Pancreas (tissue), 10 donors: ENCODE measurements at regions not wholly inside any gene's neighbourhood (a gene's known extent, or its start where the extent isn't known, plus 50 kb on each side); places are given as distances from the start of the nearest gene placed in this dataset.
"Not testable (repeated sequence)": the region's sequence is repeated elsewhere in the genome, so short reads cannot be mapped to it uniquely, and the experiment has no call there.

Experiments
- ATAC-seq, 4 donors: fragments of 200-7000 bp; cut with Tn5 transposase; one replicate each; pipeline versions ENCODE4 v1.8.0 to v1.9.1; 2020; ENCODE audit warnings: mild to moderate bottlenecking in 4 of 4, moderate library complexity in 4 of 4
- DNase-seq, 6 donors: peaks; one replicate each; pipeline ENCODE4 v3.0.0-alpha.2; 2020
- FAIRE-seq: peaks from 2 replicates; lab custom pipeline; 2012; peaks lifted over from hg19 to GRCh38; lab: Jason Lieb, UNC
- H3K27ac ChIP-seq, 4 donors: fragments of 200-600 bp; sonication (generic); 1 replicate in 3 of 4; 2 replicates in 1 of 4; pipeline versions ENCODE4 v1.5.0 to v1.8.0; 2020
- H3K27me3 ChIP-seq, 4 donors: fragments of 200-600 bp; one replicate each; pipeline ENCODE4 v1.8.0; 2021
- H3K36me3 ChIP-seq, 3 donors: fragments of 200-600 bp; sonication (generic) in 1 of 3; one replicate each; pipeline versions ENCODE4 v1.5.0 to v1.8.0; 2020 to 2021
- H3K4me1 ChIP-seq, 3 donors: fragments of 200-600 bp; one replicate each; pipeline ENCODE4 v1.8.0; 2021
- H3K4me3 ChIP-seq, 4 donors: fragments of 200-600 bp; sonication (generic) in 2 of 4; one replicate each; pipeline versions ENCODE4 v1.5.0 to v1.8.0; 2020 to 2021
- H3K9me3 ChIP-seq, 4 donors: fragments of 200-600 bp; one replicate each; pipeline ENCODE4 v1.8.0; 2021
- WGBS, 2 donors: extraction: QIAGEN DNeasy Blood & Tissue Kit; methylation state at CpG; one replicate each; pipeline ENCODE4 v1.1.7; 2013; 5-methylcytosine and 5-hydroxymethylcytosine counted together
- intact Hi-C, 3 donors: fragments of 100-400 bp; cut with DNase I; formaldehyde crosslinking; loops; one replicate each; pipeline versions ENCODE4 v1.11.1 to v1.14.2; 2022
- TF ChIP-seq, protein P1 (sequence below), 4 donors: fragments of 200-600 bp; sonication (generic) in 3 of 4; IDR thresholded peaks; one replicate each; pipeline versions ENCODE4 v1.5.0 to v1.8.0; 2021; ENCODE audit warnings: antibody characterized with exemption in 4 of 4
- donor health status: healthy with polysubstance abuse.
- donor health status: DM: no; HTN: no; CAD: no; lungs with moderate emphysema.
- donor health status: DM: no; HTN: no; CAD: no.
- donor health status: control.
- donor health status: control.
- donor health status: Bipolar disorder and iron deficiency.
- donor health status: DM: yes; HTN: yes; CAD: no.
- donor health status: DM: no; HTN: no; CAD: no.
- donor health status: DM: no; HTN: no; CAD: no.
- donor health status: DM: yes; HTN: yes; CAD: no.

DNA sequence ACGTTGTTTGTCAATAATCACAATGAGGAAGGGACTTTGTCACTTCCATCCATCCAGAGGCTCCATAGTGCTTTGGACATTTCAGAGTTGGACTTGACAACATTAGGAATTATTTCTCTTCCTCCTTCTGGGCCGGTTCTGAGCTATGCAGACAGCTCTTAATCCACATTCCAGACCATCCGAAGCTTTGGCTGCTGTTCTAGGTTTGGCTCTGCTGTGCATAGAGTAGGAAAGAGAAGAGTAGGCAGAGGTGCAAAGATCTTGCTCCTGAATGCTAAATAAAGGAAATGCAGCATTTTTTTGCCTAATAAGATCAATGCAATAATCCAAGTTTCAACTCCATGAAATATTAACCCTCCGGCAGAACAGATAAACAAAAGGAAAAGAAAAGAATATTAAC, 216.3 kb upstream of the PRNP start:
- WGBS, 2 donors: 30 to 32% methylated on average over 4 of the region's 4 CpGs
- H3K27me3 ChIP-seq: no peaks in the 10 kb centered on the region
- ATAC-seq (peak in 1 of 4 donors; percentile 30), FAIRE-seq (no peak), DNase-seq (no peak)
- H3K4me3 ChIP-seq: no peak overlapping the region
- H3K36me3 ChIP-seq: no peaks in the 10 kb centered on the region
- intact Hi-C loops: no loop called here
- H3K27ac ChIP-seq: no peak overlapping the region
- TF ChIP-seq, protein P1, sequence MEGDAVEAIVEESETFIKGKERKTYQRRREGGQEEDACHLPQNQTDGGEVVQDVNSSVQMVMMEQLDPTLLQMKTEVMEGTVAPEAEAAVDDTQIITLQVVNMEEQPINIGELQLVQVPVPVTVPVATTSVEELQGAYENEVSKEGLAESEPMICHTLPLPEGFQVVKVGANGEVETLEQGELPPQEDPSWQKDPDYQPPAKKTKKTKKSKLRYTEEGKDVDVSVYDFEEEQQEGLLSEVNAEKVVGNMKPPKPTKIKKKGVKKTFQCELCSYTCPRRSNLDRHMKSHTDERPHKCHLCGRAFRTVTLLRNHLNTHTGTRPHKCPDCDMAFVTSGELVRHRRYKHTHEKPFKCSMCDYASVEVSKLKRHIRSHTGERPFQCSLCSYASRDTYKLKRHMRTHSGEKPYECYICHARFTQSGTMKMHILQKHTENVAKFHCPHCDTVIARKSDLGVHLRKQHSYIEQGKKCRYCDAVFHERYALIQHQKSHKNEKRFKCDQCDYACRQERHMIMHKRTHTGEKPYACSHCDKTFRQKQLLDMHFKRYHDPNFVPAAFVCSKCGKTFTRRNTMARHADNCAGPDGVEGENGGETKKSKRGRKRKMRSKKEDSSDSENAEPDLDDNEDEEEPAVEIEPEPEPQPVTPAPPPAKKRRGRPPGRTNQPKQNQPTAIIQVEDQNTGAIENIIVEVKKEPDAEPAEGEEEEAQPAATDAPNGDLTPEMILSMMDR (IDR thresholded peaks at IDR 0.05): no peak
- no peaks in the 10 kb centered on the region for H3K4me1 ChIP-seq
- H3K9me3 ChIP-seq: no peaks in the 10 kb centered on the region

DNA sequence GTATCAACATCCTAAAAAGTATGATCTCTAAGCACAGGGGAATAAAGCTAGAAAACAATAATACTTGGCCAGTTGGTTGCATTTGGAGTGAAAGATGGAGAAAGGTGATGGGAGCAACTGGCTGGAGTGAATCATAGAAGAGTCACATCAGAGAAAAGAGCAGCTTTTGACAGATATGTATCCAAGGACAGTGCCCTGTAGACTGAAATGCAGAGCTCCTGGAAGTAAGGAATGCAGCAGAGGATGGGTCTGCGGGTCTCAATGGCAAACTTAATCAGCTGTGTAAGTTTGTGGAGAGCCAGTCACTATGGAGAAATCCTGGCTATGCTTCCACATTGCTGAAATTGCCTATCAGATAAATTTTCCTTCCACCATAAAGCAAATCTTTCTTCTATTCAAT, 218.1 kb upstream of the PRNP start:
- Histone ChIP-seq H3K27ac (no peak overlapping the region), H3K36me3 (no peaks in the 10 kb centered on the region), H3K4me3 (no peak overlapping the region), H3K27me3 (no peaks in the 10 kb centered on the region), H3K4me1 (no peaks in the 10 kb centered on the region), H3K9me3 (no peaks in the 10 kb centered on the region)
- intact Hi-C loops: no loop called here
- ATAC-seq (no peak), FAIRE-seq (no peak), DNase-seq (no peak)
- WGBS, 2 donors: 41 to 58% methylated on average over 1 of the region's 1 CpG
- TF ChIP-seq, protein P1 (IDR thresholded peaks at IDR 0.05): no peak

DNA sequence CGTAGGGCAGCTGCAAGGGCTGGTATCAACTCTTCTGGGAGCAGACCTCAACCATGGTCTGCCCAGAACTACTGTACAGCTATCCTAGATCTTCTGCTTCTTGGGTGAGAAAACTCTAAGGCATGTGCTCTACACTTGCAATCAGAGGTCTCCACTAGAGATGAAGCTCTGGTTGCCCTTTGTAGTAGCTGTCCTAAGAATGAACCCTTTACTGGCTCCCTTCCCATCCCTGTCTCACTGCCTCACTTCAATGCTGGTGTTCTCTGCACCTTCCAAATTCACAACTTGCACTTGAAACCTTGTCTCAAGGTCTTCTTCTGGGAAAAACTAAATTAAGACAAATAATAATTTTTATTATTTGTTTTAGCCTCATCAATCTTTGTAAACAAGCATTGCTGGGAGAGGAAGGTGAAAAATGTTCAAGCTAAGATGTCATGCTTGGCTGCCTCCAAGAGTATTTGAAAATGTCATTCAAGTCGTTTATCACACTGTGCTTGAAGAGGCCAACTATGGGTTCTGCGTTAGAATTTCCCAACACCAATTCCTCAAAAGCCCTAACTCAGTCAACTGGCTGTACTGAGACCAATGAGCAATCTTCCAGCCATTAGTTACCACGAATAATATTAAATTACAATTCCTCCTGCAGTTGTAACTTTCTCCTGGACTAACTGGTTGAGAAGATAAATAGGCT, 216.9 kb upstream of the ADRA1D start:
- no peak overlapping the region for H3K4me3 ChIP-seq
- no peaks in the 10 kb centered on the region for H3K36me3 ChIP-seq
- H3K4me1 ChIP-seq: no peaks in the 10 kb centered on the region
- FAIRE-seq: no peak
- TF ChIP-seq, protein P1 (IDR thresholded peaks at IDR 0.05): no peak
- H3K27ac ChIP-seq: no peak overlapping the region
- DNase-seq: peak in 1 of 6 donors; percentile 18
- intact Hi-C loops: no loop called here
- no peaks in the 10 kb centered on the region for H3K9me3 ChIP-seq
- 35 to 39% methylated on average over 4 of the region's 4 CpGs for WGBS, 2 donors
- no peaks in the 10 kb centered on the region for H3K27me3 ChIP-seq
- peak in 3 of 4 donors; percentile 18 to 83 (median 21) for ATAC-seq

DNA sequence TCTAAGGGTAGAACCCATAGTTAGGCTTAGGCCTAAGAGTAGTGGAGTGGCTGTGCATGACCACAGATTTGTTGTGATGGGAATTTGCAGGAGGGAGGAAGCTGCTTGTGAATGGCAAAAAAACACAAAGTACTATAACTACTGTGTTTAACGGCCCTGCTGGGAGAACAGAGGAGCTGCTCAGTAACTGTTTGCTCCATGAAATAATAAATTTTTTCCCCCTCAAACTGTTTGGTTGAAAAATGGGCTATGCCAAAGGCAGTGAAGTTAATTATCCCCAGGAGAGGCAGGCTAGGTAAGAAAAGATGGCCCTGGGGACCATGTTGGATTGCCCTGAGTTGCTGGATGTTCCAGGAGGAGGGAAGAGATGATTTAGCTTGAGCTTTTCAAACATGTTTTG, 216.1 kb upstream of the ADRA1D start:
- H3K9me3 ChIP-seq: no peaks in the 10 kb centered on the region
- no peaks in the 10 kb centered on the region for H3K27me3 ChIP-seq
- no peak overlapping the region for H3K4me3 ChIP-seq
- no peak overlapping the region for H3K27ac ChIP-seq
- FAIRE-seq: no peak
- ATAC-seq: no peak
- 44 to 52% methylated on average over 1 of the region's 1 CpG for WGBS, 2 donors
- no peak for DNase-seq
- H3K36me3 ChIP-seq: no peaks in the 10 kb centered on the region
- no peaks in the 10 kb centered on the region for H3K4me1 ChIP-seq
- TF ChIP-seq, protein P1 (IDR thresholded peaks at IDR 0.05): no peak
- intact Hi-C loops: no loop called here

DNA sequence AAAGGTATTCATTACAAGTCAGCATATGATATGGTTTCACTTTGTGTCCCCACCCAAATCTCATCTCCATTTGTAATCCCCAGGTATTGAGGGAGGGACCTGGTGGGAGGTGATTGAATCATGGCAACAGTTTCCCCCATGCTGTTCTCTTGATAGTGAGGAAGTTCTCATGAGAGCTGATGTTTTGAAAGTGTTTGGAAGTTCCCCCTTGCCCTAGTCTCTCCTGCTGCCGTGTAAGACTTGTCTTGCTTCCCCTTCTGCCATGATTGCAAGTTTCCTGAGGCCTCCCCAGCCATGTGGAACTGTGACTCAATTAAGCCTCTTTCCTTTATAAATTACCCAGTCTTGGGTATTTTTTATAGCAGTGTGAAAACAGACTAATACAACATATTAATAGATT, 213.7 kb upstream of the ADRA1D start:
- DNase-seq, H3K4me3 ChIP-seq, H3K4me1 ChIP-seq, intact Hi-C loops, ATAC-seq, H3K27ac ChIP-seq, H3K36me3 ChIP-seq, H3K27me3 ChIP-seq, FAIRE-seq, H3K9me3 ChIP-seq: not testable (repeated sequence)
- whole genome bisulfite sequencing, 2 donors: 64 to 68% methylated on average over 1 of the region's 1 CpG
